ENCODE measurements at regions not wholly inside any gene's neighbourhood (a gene's known extent, or its start where the extent isn't known, plus 50 kb on each side); places are given as distances from the start of the nearest gene placed in this dataset.

DNA sequence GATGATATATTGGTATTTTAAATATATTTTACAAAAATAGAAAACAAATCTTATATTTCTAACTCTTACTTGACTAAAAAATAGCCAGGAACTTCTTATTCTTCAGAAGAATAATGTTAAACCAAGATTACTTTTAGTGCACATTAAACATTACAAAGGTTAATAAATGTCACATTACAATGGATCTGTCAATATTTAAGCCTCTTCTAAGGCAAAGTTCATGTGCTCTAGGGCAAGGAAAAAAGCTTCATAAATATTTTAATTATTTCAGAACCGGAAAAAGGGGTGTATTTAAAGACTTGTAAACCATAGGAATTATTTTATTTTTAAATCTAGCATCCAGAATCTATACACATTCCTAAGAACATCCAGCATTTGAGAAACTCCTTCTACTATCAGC, 166.9 kb upstream of the ROBO2 start:
- TF ChIP-seq, protein P1, sequence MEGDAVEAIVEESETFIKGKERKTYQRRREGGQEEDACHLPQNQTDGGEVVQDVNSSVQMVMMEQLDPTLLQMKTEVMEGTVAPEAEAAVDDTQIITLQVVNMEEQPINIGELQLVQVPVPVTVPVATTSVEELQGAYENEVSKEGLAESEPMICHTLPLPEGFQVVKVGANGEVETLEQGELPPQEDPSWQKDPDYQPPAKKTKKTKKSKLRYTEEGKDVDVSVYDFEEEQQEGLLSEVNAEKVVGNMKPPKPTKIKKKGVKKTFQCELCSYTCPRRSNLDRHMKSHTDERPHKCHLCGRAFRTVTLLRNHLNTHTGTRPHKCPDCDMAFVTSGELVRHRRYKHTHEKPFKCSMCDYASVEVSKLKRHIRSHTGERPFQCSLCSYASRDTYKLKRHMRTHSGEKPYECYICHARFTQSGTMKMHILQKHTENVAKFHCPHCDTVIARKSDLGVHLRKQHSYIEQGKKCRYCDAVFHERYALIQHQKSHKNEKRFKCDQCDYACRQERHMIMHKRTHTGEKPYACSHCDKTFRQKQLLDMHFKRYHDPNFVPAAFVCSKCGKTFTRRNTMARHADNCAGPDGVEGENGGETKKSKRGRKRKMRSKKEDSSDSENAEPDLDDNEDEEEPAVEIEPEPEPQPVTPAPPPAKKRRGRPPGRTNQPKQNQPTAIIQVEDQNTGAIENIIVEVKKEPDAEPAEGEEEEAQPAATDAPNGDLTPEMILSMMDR (IDR thresholded peaks at IDR 0.05): no peak
- TF ChIP-seq EP300 (IDR thresholded peaks at IDR 0.05; ENCODE audit: borderline replicate concordance in 1 of 2, low read depth in 1 of 2, low read length in 1 of 2) (no peak), TEAD4 (IDR thresholded peaks at IDR 0.05; ENCODE audit: borderline replicate concordance, insufficient read depth) (no peak)
- TF ChIP-seq, protein P2, sequence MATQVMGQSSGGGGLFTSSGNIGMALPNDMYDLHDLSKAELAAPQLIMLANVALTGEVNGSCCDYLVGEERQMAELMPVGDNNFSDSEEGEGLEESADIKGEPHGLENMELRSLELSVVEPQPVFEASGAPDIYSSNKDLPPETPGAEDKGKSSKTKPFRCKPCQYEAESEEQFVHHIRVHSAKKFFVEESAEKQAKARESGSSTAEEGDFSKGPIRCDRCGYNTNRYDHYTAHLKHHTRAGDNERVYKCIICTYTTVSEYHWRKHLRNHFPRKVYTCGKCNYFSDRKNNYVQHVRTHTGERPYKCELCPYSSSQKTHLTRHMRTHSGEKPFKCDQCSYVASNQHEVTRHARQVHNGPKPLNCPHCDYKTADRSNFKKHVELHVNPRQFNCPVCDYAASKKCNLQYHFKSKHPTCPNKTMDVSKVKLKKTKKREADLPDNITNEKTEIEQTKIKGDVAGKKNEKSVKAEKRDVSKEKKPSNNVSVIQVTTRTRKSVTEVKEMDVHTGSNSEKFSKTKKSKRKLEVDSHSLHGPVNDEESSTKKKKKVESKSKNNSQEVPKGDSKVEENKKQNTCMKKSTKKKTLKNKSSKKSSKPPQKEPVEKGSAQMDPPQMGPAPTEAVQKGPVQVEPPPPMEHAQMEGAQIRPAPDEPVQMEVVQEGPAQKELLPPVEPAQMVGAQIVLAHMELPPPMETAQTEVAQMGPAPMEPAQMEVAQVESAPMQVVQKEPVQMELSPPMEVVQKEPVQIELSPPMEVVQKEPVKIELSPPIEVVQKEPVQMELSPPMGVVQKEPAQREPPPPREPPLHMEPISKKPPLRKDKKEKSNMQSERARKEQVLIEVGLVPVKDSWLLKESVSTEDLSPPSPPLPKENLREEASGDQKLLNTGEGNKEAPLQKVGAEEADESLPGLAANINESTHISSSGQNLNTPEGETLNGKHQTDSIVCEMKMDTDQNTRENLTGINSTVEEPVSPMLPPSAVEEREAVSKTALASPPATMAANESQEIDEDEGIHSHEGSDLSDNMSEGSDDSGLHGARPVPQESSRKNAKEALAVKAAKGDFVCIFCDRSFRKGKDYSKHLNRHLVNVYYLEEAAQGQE (IDR thresholded peaks at IDR 0.05; ENCODE audit: low read depth, low read length): no peak
